Activated CD4-positive, CD25-positive, alpha-beta regulatory T cell treated with anti-CD3 and anti-CD28 coated beads, Interleukin-2, amount 50 U/mL, for 16 hours (primary cell): ENCODE measurements at regions not wholly inside any gene's neighbourhood (a gene's known extent, or its start where the extent isn't known, plus 50 kb on each side); places are given as distances from the start of the nearest gene placed in this dataset.

Source experiments
- DNase-seq: peaks from one replicate; pipeline ENCODE4 v3.0.0-alpha.2; 2020; ENCODE audit warnings: low read depth, low spot score

- no peak for DNase-seq
Observed at GRCh38 chr10:94186722-94187121, 176.0 kb downstream of the NOC3L start.

- no peak for DNase-seq
Observed at GRCh38 chr10:94192333-94192732, 170.4 kb downstream of the NOC3L start.

DNA sequence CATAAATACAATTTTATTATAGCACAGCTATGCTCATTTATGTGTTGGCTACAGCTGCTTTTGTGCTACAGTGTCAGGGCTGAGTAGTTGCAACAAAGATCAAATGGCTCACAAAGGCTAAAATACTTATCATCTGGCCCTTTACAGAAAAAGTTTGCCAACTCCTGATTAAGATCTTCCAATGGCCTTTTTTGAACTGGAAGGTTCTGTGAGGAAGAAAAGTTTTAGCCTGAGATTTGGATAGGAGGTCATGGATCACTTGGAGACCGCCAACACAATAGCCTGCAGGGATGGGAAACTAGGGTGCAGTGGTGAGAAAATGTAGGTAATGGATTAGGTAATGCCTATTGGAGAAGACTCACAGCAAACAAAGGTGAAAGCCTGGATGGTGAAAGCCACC lies 169.8 kb downstream of the NOC3L start:
- no peak for DNase-seq

DNA sequence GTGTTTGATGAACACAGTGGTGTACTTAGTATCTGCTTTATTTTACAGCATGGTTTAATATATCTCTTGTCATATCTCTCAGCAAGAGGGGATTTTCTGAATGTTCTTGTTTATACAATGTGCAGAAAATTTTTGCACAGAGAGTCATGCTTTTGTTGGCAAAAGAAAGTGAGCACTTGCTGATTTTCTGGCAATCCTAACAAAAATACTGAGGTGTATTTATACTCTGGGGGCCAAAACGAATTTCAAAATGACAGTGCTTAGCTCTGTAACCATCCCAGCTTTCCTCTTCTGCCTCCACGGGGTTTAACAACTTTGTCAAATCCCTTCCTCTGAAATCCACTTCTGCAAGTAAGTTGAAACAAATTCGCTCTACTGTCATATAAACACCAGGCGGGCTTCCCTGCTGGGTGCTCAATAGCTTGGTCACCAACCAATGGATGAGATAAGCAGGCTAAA lies 169.2 kb downstream of the NOC3L start:
- no peak for DNase-seq

DNA sequence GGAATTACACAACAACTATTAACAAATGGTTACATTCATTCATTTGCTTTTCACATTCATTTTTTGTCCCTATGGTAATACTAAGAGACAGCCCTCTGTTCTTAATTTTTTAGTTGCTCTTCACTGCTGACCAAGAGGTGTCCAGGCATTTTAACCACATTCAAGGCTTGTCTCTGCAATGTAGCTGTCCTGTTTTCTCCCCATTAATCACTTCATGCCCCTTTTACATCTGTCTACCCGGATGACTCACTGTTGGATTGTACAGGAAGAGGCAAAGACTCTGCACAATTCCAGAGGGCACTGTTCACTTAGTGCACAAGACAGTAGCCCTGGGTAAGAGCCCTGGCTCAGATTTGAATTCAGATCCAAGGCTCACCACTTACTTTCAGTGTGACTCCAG lies 168.5 kb downstream of the NOC3L start:
- no peak for DNase-seq

DNA sequence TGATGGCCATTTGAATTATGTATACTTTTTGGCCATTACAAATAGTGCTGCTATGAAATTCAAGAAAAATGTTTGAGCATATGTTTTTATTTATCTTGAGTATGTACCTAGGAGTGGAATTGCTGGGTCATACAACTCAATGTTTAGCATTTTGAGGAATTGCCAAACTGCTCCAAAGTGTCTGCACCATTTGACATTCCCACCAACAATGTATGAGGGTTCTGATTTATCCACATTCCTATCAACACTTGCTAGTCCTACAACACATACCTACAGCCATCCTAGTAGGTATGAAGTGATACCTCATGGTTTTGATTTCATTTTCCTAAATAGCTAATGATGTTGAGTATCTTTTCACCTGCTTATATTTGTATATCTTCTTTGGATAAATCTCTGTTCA lies 165.5 kb downstream of the NOC3L start:
- DNase-seq, result no peak

GRCh38 chr10:94198324-94198723 lies 164.4 kb downstream of the NOC3L start:
- DNase-seq, result no peak

GRCh38 chr10:94199565-94199964 lies 163.2 kb downstream of the NOC3L start:
- DNase-seq, result no peak

DNA sequence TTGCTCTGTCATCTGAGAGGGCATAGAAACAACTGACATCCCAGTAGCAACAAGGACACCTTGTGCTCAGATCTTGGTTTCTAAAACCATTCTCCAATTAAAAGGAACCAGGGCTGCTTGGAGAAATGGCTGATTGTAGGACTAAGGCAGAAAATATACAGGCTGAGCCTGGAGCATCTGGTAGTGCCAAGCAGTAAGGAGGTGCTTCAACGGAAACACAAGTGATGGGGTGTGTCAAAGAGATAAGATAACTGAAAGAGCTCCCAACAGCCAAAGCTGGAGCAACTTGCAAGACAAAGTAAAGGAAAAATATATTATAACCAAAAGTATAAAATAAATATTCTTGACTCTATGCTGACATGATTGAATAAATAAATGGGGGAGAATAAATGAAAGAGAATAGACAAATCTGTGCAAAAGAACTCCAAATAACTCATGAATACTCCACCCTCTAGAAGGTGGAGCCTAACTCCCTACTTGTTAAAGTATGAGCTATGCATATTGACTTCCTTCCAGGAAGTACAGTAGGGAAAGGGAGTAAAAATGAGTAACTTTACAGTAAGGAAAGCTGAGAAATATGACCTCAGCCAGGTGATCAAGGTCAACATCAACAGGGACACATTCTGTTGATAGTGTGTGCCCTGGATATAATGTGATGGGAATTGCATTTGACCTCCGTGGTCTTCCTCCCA lies 162.4 kb downstream of the NOC3L start:
- DNase-seq, result no peak

DNA sequence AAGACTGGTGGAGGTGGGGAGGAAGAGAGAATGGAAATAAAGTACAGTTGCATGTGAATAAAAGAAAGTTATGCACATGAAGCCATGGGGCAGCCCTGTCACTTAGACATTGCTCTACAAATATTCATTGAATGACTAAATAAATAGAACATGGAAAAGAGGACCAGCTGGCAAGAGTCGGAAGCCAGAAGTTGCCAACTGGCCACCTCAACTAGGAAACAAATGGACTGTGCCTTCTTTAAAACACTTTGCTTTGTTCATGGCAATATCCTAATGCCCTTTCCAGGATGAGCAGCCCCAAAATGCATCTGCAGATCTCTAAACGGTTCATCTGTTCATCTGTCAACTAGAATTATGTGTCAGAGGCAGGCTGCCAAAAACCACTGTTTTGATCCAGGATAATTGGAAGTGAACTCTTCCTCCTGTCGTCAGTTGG lies 157.3 kb downstream of the NOC3L start:
- DNase-seq, result no peak

GRCh38 chr10:94206176-94206575 lies 156.6 kb downstream of the NOC3L start:
- DNase-seq, result no peak

DNA sequence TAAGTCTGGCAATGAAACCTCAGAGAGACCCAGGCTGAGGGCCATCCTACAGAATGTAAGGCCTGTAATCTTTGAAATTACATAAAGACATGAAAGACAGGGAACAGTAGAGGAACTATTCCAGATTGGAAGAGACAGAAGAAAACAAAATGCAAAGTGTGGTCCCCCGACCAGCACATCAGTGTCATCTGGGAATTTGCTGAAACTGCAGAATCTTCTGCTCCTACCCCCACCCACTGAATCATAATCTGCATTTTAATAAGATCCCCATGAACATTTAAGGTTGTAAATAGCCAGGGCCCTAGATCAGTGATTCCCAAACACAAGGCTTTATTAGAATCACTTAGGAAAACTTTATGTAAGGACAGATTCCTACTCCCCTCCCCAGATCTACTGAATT lies 154.4 kb downstream of the NOC3L start:
- no peak for DNase-seq

- DNase-seq, result no peak
Observed at GRCh38 chr10:94210440-94211168, 152.1 kb downstream of the NOC3L start.

DNA sequence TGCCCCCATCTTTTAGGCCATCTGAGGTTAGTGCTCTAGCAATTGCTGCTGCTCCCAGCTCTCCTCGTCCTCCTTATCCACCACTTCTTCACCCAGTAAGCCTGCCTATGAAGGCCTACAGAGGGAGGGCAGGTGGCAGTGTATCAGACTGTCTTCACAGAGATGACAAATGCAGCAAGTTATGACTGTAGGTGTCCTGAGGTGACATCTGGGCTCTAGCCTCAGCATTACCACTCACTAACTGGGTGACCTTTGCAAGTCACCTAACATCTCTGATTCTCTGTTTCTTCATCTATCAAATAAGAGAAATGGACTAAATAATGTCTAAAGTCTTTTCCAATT lies 151.6 kb downstream of the NOC3L start:
- no peak for DNase-seq

DNA sequence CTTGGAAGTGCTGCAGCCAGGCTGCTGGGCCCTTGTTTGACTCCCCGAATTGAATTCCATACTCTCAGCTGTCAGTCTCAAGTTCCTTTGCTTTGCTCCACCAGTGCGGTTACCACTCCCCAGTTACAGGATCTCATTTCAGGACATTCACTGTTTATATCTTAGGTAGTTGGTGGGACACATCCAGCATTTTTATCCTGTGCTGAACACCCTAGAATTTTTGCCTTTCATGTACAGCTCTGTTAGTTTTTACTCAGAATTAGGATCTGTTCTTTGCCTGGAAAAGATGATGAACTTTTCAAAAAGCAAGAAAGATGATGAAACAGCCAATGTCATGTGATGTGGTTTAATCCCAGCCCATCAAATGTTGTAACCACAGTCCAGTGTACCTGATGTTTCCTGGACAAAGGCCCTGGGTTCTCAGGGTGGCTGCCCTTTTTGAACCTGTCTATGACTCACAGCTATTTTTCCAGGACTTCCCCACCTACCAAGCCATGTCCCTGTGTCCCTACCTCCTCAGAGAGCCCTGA lies 149.7 kb downstream of the NOC3L start:
- DNase-seq, result no peak

- no peak for DNase-seq
Observed at GRCh38 chr10:94213980-94214379, 148.8 kb downstream of the NOC3L start.

DNA sequence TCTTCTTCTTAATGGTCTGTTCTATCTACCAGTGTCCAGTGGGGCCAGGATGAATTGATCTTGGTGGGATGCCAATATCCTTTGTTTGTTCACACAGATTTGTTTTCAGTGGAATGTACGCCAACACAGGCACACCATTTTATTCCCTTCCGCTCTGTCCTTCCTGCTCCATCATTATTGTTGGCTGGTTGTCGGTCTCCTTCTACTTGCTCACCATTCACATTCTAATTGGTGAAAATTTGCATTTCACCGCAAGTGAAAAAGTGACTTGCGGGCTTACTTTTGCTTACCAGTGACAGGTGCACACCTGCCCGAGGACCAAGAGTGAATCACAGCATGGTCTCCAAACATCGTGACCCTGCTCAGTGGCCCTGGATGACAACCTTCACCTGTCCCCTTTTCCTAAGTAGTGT lies 148.3 kb downstream of the NOC3L start:
- DNase-seq, result no peak

DNA sequence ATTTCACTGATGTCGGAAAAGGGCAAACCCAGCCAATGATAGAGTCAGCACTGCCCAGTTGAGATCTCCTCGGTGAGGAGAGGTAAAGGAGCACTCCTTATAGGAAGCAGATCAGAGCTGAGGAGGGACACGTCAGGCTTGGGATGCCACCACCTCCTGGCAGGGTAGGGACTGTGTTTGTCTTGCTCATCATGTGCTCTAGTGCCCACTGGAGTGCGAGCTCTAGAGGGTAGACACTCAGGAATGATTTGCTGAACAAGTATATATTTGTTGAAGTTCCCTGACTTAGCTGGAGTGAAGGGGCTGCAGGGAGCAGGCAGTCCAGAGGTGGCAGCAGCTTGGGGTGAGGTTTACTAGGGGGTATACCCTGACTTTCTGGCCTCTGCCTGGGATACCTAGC lies 146.5 kb downstream of the NOC3L start:
- DNase-seq, result no peak

- no peak for DNase-seq
Observed at GRCh38 chr10:94217411-94217810, 145.3 kb downstream of the NOC3L start.

DNA sequence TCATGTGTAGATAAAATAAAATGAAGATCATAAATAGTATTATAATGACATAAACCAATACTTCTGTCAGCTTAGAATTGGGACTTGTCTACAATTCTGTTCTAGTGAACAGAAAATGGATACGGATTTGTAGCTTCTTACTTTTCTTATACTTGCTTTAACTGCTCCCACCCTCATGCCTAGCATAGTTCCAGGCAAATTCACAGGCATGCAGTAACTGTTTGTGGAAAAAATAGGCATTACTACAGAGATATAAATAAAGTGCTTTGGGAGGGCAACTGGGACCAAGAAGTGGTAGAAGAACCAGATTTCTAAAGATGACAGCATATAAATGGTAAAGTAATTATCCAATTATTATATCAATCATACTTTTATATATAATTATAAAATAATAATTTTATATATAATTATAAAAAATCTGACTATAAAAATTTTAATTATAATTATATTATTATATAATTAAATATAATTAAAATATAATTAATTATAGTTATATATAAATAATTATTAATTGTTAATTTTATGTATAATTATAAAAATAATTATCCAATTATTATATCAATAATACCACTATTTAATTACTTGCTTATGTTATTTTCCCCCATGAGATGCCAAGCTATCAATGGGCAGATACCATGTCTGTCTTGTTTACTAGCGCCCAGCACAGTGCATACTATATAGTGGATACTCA lies 144.1 kb downstream of the NOC3L start:
- DNase-seq, result no peak

DNA sequence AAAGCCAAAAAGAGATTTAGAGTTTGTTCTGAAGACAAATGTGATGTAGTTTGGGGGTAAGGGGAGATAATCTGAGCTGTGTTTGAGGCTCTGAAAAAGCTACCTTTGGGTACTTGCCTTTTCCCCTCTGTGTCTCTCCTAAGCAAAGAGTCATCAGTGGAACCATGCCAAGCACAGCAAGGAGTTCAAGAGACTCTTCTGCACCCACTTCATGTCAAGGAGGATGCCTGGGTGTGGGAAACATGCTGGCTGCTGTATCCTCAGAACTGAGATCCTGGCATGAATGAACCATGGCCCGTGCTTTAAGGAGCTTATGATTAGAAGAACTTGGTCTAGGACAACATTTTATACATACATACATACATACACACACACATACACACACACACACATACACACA lies 142.9 kb downstream of the NOC3L start:
- DNase-seq, result no peak

- no peak for DNase-seq
Observed at GRCh38 chr10:94220717-94221116, 142.0 kb downstream of the NOC3L start.
